Fibroblast of pulmonary artery (primary cell): ENCODE measurements at regions not wholly inside any gene's neighbourhood (a gene's known extent, or its start where the extent isn't known, plus 50 kb on each side); places are given as distances from the start of the nearest gene placed in this dataset.

Source experiments
- DNase-seq: peaks from one replicate; pipeline ENCODE4 v3.0.0-alpha.2; 2010; ENCODE audit warnings: low read depth
- H3K4me3 ChIP-seq: replicated peaks from 2 replicates; pipeline ENCODE4 v1.5.1; 2011; ENCODE audit warnings: low read depth, mild to moderate bottlenecking, control low read depth, low read length, moderate library complexity
- CTCF ChIP-seq: IDR thresholded peaks from 2 replicates; pipeline ENCODE4 v1.5.1; 2011; ENCODE audit warnings: mild to moderate bottlenecking, control low read depth, low read length, inconsistent platforms; ENCODE audit errors: missing control alignments

- H3K4me3 ChIP-seq, result no peak overlapping the region
- DNase-seq, result no peak
- no peak for TF ChIP-seq CTCF
Measured at GRCh38 chr14:97290065-97290464, 492.9 kb downstream of the VRK1 start.

- TF ChIP-seq CTCF, result no peak
- H3K4me3 ChIP-seq, result no peak overlapping the region
- no peak for DNase-seq
Measured at GRCh38 chr14:97290977-97291376, 493.8 kb downstream of the VRK1 start.

DNA sequence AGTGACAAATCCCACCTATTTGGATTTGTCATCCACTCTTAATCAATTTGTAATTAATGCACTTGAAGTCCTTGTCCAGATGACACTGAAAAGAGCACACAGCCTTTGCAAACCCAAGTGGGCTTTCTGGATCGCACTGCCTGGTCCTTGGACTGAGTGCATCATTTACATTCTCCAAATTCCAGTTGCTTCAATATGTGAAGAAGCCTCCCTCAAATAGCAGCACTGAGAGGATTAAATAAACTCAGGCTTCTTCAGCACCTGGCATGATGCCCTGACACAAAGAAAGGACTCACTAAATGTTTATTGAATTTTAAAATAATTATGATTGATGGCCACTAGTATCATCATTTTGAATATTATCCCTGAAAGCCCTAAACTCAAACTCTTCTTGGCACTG is 496.5 kb downstream of the VRK1 start:
- no peak for TF ChIP-seq CTCF
- no peak for DNase-seq
- no peak overlapping the region for H3K4me3 ChIP-seq

- no peak for DNase-seq
- TF ChIP-seq CTCF, result no peak
- H3K4me3 ChIP-seq, result no peak overlapping the region
Measured at GRCh38 chr14:97295108-97295710, 498.0 kb downstream of the VRK1 start.

- H3K4me3 ChIP-seq, result no peak overlapping the region
- DNase-seq, result no peak
- no peak for TF ChIP-seq CTCF
Measured at GRCh38 chr14:97296176-97296575, 499.0 kb downstream of the VRK1 start.

GRCh38 chr14:97297100-97297499 is 499.9 kb downstream of the VRK1 start:
- DNase-seq, result no peak
- no peak overlapping the region for H3K4me3 ChIP-seq
- TF ChIP-seq CTCF, result no peak

- DNase-seq, result no peak
- no peak overlapping the region for H3K4me3 ChIP-seq
- TF ChIP-seq CTCF, result no peak
Measured at GRCh38 chr14:97298331-97298730, 501.1 kb downstream of the VRK1 start.
